NB4 (cell line): ENCODE measurements at regions not wholly inside any gene's neighbourhood (a gene's known extent, or its start where the extent isn't known, plus 50 kb on each side); places are given as distances from the start of the nearest gene placed in this dataset.

Experiments
- CTCF ChIP-seq: IDR thresholded peaks from one replicate; pipeline ENCODE4 v1.5.1; 2012; ENCODE audit warnings: low read depth, low read length
- MYC ChIP-seq: IDR thresholded peaks from 2 replicates; pipeline ENCODE4 v1.6.1; 2011; ENCODE audit warnings: low read depth, low read length
- TF ChIP-seq, protein P1 (sequence below): IDR thresholded peaks from 2 replicates; pipeline ENCODE4 v1.6.1; 2011; ENCODE audit warnings: low read depth, low read length

DNA sequence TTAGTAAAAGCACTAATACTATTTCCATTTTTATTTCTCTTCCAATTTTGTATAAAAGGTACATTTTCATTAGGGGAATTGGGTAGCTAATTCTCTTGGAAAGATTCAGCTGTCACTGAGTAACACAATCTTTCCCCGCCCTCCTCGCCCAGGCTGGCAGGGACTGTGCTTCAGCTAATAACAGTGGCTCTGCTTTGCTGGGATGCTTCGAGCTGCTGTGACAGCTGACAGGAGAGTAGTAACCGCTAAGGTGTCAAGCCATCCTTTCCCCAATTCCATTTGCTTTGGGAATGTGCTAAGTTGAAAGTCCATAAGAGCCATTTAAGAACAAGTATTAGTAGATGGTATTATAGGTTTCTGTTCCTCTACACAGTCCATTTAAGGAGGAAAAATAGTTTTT lies 106.7 kb upstream of the NRIP1 start:
- TF ChIP-seq CTCF (no peak), MYC (no peak)
- TF ChIP-seq, protein P1, sequence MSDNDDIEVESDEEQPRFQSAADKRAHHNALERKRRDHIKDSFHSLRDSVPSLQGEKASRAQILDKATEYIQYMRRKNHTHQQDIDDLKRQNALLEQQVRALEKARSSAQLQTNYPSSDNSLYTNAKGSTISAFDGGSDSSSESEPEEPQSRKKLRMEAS = no peak
